ENCODE measurements at regions not wholly inside any gene's neighbourhood (a gene's known extent, or its start where the extent isn't known, plus 50 kb on each side); places are given as distances from the start of the nearest gene placed in this dataset.

DNA sequence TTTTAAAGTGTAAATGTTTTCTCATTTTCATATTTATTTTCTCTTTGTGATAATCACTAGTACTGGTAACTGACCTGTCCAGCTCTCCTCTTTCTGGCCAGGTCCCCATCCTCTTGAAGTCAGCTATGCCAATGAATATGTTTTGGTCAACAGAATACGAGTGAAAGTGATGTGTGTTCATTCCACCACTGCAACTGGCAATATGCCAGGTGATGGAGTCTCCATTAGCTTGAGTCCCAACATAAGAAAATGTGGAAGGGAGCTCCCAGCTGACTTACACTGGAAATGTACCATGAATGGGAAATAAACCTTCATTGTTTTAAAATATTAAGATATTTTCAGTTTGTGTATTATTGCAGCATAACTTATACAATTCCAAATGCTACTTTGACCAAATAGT is 75.8 kb downstream of the CCDC34 start:
- no peak for DNase-seq

GRCh38 chr11:27285761-27286160 is 77.3 kb downstream of the CCDC34 start:
- no peak for DNase-seq

DNA sequence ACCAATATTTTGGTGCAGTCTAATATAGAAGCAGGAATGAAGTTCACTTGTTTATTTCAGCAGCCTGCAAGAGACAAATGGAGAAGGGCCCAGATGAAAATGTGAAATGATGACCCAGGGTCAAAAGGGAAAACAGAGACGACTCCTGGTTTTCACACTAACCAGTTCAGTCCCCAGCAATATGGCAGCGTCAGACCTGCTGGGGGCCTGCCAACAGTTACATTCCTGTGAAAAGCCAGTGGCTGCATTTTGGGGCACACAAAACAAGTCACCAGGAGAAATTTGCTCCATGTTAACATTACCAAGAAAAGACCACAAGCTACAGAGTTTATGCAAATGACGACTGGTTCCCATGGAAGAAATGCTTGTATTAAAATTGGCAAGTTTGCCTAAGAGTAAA is 80.2 kb downstream of the CCDC34 start:
- DNase-seq, result no peak

GRCh38 chr11:27281740-27282590 is 81.0 kb downstream of the CCDC34 start:
- no peak for DNase-seq

GRCh38 chr11:27281276-27281675 is 81.7 kb downstream of the CCDC34 start:
- DNase-seq, result no peak

GRCh38 chr11:27280140-27280539 is 82.9 kb downstream of the CCDC34 start:
- no peak for DNase-seq

DNA sequence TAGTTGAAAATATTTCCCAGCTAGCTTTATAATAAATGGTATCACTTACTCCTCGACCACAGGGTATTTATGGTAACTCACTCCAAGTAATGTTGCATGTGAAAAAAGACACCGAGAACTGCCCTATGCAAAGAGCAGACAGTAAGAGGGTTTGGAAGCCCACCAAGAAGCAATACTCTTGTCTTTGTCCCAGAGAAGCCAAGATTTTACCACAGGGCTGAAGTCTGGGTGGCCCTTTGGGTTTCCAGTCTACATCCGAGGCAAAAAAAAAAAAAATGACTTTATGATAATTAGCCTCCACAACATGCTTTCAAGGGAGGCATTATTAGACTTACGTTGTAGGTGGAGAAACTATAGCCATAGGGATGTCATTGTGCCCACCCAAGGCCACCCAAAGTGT is 83.6 kb downstream of the CCDC34 start:
- no peak for DNase-seq

- no peak for DNase-seq
Measured at GRCh38 chr11:27277843-27278242, 85.2 kb downstream of the CCDC34 start.

DNA sequence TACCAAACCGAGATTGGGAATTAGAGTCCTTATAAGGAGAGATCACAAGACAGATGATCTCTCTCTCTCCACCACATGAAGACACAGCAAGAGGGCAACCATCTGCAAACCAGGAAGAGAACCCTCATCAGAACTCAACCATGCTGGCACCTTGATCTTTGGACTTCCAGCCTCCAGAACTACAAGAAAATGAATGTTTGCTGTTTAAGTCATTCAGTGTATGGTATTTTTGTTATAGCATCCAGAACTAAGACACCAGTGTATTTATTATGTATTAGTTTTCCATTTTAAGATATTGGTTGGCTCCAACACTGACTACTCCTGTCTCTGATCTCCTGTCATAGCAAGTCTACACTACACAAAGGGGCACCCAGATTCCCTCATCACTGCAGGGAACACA is 86.9 kb downstream of the CCDC34 start:
- DNase-seq, result no peak

DNA sequence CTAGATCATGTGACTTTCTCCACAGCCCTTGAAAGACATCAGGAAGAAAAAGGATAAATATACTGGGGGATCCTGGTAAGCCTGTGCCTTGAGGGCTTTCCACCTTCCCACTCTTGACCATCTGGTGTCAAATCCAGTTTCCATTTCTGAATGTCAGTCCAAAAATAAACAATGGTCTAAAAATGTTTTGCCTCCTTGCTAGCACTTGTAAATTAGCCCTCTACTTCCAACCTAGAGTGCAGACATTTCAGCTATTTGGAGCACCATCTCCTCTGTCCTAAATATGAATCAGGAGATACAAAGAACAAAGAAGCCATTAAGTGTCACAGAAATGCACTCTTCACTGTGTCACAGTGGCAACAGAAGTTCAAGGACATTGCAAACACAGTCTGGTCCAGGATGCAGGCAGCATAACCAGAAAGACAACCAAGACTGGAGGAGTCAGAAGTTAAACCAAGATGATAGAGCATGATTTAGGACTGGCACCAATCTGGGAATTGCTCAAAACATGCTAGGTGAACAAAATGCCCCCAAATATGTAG is 88.1 kb downstream of the CCDC34 start:
- no peak for DNase-seq

DNA sequence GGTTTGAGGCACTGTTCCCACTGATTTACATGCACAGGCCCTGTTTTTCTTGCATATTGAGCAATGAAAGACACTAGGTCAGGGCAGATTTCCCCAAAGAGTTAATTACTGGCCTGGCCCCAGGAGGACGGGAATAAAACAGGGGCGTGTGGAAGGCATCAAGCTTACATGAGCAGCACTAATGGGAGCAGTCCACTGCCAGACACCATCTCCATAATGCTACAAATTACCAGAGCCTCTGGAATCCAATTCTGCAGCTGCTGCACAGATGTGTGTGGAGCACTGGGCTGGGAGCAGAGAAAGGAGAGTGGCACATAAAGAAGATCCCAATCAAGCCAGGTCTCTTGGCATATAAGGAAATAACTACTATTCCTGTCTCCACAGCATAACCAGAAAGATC is 96.9 kb downstream of the CCDC34 start:
- no peak for DNase-seq

DNA sequence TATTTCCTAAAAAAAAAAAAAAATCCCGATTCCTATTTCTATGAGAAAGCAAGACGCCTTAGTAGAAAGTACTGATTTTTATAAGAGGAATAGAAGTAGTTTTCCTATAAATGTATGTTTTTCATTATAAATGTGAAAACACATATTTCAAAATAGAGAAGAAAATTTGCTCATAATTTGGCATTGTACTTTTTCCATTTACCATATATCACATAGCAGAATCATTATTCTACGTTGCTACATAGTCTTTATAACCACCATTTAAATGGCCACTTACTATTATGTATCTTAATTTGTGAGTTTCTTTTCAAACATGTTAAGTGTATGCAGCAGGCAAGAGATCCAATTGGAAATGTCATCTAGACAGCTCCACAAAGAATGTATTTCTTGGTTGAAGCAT is 99.0 kb downstream of the CCDC34 start:
- DNase-seq, result no peak

DNA sequence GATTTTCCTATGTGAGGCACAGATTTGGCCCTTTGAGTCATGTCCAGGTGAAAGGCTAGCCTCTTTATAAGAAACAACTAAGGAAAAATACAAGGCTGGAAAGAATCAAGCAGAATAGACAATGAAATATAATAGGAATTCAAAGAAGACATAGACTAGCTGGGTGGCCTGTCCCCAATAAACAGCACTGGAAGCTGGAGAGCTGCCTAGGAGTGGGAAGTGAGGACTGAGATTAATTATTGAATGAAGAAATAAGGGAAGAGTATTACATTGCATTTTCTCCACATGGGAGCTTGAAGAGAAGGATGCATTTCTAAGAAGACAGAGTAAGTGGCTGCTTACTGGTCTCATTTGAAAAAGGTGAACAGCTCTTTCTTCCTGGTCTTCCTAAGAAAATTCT is 100.0 kb downstream of the CCDC34 start:
- DNase-seq, result no peak

DNA sequence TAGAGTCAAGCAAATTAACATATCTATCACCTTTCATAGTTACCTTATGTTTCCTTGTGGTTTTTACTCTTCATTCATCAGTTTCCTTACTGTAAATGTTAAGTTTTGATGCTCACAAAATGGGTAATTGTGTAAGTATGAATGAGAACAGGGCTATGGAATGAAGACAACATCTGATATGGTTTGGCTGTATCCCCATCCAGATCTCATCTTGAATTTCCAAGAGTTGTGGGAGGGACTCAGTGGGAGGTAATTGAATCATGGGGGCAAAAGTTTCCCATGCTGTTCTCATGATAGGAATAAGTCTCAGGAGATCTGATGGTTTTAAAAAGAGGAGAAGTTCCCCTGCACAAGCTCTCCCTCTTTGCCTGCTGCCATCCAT is 107.6 kb downstream of the CCDC34 start:
- no peak for DNase-seq

DNA sequence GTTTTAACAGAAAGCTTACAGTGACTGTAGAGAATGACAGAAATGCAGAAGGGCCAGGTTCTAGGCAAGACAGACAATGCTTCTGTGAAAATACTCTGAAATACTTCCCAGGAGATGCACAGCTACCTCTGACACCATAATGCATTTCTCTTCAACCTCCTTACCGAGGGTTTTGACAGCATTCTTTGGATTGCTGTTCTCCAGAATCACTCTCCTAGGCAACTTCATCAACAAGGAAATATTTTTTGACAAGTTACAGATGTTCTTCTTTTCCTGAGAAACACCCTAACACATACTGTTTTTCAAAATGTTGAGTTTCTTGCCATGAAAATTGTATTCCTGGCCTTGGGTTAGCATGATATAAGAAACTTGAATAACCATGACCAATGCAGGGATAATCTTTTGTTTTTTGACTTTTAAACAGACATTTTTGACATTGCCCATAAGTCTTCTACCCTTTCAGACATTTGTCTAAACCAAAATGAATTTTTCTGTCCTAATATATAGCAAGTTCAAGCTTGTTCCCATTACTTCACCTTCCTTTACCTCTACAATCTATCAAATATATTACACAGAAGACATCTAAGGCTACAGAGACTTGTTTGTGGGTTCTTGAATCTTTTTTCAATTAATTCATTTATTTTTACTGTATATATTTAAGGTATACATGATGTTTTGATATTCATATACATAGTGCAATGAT is 108.1 kb downstream of the CCDC34 start:
- no peak for DNase-seq

DNA sequence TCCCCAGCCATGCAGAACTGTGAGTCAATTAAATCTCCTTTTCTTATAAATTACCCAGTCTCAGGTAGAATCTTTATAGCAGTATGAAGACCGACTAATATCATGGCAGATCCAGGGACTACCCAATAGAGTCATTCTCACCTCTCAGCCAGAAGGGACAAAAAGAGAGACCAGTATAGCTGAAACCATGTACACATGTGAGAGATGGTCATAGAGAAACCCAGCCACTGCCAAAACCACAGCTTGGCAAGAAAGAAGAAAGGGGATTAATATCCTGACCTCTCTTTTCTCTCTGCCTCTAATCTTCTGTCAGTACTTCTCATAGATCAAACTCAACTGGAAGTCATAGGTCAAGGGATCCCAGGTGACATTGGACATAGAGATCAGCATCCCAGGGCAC is 109.8 kb downstream of the CCDC34 start:
- no peak for DNase-seq

GRCh38 chr11:27250867-27251665 is 111.9 kb downstream of the CCDC34 start:
- DNase-seq, result no peak

- DNase-seq, result no peak
Measured at GRCh38 chr11:27248576-27249509, 114.2 kb downstream of the CCDC34 start.

GRCh38 chr11:27247660-27248059 is 115.4 kb downstream of the CCDC34 start:
- no peak for DNase-seq

DNA sequence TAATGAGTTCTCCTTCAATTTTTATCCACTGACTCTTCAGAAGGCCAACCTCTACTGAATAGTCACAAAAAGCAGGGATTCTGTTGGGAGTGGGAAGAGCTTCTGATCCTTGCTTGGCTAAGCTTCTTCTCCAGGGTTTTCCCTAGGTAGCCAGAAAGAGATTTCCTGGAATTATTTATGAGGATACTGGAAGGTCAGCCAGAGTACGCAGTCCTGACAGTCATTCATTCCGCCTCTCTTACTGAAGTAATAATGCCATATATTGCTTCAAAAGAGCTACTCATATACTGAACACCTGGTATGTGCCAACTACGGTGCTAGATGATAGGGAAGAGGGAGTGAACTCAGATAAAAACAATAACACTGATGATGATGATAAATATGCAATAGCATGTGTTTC is 116.1 kb downstream of the CCDC34 start:
- no peak for DNase-seq

GRCh38 chr11:27244900-27245299 is 118.1 kb downstream of the CCDC34 start:
- no peak for DNase-seq

DNA sequence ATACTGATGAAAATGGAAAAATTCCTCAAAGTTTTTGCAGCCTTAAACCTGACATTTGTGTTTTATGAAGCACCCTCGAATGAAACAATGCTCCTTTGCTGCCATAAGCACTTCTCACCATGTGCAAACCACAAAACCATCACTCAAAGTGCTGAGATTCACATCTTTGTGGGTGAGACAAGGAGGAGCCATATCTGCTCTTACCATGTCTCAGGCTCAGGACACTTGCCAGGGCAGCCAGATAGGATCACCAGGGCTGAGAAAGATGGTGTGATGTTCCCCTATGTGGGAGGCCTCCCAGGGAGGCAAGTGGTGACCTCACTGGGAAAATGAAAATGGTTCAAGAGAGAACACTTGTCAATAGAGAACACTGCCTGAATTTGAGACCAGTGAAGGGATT is 120.4 kb downstream of the CCDC34 start:
- no peak for DNase-seq

All from DMS153 (cell line).